Endothelial cell of umbilical vein (primary cell): ENCODE measurements at regions not wholly inside any gene's neighbourhood (a gene's known extent, or its start where the extent isn't known, plus 50 kb on each side); places are given as distances from the start of the nearest gene placed in this dataset. TPM values are rescaled to one million over a fixed set of nuclear protein-coding genes. Genes with fewer than 3 reads are reported as not detected.

Experiments used
- small RNA-seq: library from RNA; depleted of rRNA; stranded (forward); fragments of <200 nt; gene quantifications from one replicate; pipeline ENCODE3, GENCODE V24; 2012; ENCODE audit warnings: low replicate concordance, low read depth; ENCODE audit not compliant: insufficient read depth, insufficient read length

Small RNAs in the stretch of these regions (small RNA-seq; reads per million reads assigned to genes)
- not detected for gene AC005345.1
- not detected for gene RF00019
- not detected for gene RNU1-142P
